Amniotic epithelial cell (primary cell): ENCODE measurements at regions not wholly inside any gene's neighbourhood (a gene's known extent, or its start where the extent isn't known, plus 50 kb on each side); places are given as distances from the start of the nearest gene placed in this dataset.
"Not testable (repeated sequence)": the region's sequence is repeated elsewhere in the genome, so short reads cannot be mapped to it uniquely, and the experiment has no call there.

Source experiments
- DNase-seq: peaks from one replicate; pipeline ENCODE4 v3.0.0-alpha.2; 2010; ENCODE audit warnings: low read depth

DNA sequence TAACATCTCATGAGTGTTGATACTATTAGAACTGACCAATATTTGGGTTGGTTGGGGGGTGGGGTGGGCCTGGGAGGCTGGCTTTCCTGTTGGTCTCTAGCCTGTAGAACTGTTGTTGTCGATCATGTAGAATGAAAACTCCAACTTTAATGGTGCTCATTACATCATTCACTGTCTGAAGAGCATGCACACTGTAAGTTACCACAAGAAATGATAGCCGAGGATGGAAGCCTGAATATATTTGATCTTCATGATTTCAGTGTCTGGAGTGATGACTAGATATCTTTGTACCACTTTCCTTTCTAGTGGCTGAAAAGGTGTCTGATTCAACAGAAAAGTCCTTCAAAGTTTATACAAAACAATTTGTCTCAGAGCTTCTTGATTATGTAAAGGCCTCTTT, 123.6 kb downstream of the XCL2 start:
- DNase-seq = peak; percentile 32

DNA sequence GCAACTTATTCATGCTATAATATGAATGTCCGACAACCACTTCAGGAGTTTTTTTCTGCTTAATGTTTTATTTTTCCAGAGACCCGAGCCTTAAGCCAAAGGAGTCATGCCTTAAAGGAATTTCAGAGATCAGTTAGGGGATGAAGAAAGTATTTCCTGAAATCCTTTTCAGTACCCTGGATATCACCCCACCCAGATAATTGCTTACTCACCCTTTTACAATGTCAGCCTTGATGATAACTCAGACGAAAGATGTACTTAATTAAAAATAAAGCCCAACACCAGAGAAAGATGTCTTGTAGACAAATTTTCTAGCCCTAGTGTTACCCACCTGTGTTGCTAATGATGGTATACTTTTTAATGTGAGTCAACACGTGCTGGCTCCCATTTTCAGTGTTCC, 124.1 kb downstream of the XCL2 start:
- peak; percentile 73 for DNase-seq

DNA sequence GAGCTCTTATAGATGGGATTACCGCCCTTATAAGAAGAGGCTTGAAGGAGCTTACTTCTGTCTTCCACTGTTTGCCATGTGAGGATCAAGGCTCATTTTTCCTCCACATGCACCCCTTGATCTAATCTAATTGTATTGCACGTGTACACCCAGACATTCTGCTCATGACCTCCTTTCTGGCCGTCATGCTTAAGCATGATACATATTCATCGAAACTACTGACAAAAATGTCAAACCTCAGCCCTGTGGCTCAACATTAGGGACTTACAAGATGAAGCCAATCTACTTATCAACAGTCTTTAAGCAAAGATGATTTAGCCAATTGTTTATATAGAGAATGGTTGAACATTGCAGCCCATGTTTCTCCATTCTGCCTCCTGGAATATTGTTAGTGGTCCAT, 127.6 kb downstream of the XCL2 start:
- DNase-seq = no peak

DNA sequence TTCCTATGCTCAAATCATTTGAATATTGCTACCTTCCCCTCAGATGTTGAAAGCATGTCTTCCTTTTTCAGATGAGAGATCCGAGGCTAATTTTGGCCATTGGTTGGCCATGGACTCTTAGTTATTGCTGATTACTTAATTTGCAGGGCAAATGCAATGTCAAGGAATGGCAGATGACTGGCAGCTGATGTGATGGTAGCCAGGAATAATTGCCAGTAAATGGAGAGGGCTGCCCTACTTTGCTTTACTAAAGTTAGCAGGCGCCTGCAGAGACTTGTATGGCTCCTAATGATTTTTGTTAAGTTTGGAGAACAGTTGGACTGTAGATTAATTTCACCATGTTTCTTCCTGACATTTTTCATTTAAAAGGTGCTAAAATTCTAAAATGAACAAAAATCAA, 128.9 kb downstream of the XCL2 start:
- no peak for DNase-seq

DNA sequence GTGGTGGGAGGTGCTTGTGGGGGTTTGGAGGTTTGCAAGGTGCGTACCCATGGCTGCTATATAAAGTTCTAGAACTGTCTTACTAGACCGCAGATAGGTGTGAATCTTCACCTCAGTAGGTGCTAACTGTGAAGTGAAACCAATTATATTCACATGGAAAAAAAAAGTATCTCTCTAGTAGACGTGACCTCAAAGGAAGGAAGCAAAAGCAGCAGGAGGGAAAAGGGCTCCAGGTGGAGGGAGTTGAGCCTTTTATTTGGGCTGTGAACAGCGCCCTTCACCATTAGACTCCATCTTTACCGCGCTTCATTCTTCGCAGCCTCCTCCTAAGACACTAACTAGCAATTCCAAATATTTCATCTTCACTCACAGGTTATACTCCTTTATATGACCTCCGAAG, 129.8 kb downstream of the TBX19 start:
- DNase-seq = no peak

DNA sequence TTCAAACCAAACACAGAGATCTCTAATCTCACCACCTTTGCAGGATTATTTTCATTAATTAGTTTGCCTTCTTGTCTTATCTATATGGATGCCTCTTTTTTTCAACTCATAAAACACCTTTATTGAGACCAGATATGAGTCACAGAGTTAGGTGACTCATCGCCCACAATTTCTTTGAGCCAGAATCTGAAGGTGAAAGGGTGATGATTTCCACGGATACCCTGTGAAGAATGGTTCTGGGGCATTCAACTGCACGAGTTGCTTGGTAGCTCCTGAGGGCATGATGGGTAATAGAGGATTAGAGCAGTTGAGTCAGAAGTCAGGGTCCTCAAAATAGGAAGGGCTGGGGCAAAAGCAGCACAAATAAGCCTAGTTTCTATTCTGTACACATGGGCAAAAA, 128.2 kb downstream of the TBX19 start:
- peak; percentile 68 for DNase-seq

DNA sequence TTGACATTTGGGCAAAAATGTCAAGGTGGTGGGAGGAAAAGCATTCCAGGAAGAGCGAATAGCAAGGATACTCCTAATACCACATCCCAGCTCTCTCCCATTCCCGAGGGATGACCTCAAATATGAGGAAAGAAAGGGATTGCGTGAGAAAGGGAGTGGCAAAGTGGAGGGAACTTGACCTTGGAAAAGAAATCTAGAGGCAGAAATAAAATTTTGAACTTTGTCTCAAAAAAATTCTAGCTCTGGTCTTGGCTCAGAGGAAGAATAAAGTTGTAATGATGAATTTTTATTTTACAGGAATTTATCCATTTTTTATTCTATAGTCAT, 127.8 kb downstream of the TBX19 start:
- peak; percentile 56 for DNase-seq

DNA sequence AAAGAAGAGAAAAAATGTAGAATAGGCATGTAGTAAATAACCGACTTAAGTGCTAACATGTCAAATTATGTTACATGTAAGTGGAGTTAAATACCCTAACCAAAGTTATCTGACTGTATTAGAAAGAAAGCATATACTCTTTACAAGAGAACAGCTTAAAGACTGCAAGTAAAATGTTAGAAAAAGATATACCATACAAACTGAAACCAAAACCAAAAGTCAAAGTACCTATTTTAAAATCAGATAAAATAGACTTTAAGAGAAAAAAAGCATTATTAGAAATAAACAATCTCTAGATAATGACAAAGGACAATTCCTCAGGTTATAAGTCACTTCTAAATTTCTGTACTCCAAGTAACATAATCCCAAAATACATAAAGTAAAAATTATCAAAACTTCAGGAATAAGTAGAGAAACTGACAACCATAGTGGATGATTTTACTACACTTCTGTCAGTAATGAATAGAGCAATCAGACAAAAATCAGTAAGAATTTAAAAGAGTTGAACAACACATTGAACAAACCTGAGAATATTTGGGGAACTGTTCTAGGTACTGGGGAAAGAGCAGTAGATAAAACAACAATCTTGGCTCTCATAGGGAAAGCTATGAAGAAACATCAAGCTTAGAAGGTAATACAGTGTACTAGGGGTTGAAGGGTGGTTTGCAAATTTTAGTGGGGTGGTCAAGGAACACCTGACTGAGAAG, 127.3 kb downstream of the TBX19 start:
- DNase-seq = no peak

DNA sequence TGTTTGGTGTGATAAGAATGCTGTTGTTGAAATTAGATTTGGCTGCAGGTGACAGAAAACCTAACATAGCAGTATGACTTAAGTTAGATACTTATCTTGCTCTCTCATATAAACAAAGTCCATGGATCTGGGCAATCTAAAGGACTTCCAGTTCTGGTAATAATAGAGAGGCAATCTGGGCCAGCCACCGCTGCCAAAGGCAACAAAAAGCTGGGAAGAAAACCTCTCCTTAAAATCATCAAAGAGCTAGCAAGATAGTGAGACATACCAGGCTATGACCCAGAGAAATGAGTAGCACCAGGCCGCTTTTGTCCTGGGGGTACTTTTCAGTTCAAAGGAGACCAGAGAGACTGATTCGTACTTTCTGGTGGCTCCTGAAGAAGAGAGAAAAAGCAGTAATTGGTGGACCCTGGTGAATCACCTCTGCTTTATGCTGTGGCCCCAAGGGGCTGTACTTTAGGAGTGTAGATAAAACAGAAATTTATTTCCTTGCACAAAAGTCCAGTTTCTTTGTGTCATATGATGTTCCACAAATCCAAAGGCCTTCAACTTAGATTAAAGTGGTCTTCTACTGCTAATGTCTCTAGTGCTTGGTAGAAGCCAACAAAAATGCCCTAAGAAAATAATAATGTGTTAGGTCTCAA, 125.4 kb downstream of the TBX19 start:
- DNase-seq = no peak

DNA sequence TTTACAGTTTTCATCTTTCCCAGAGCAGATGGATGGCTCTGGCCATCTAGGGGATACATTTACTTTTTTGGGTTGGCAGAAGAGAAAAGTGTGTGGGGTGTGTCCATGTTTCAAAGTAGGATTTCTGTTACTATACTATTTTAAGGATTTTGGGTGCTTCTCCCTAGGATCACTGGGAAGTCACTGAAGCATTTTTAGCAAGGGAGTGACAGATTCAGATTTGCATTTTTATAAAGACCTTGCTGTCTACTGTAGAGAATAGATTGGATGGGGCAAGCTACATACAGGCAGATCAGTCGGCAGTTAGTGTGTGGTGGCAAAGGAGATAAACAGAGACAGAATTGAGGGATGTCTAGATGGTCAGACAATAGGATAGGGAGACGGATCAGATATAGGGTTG, 122.5 kb downstream of the TBX19 start:
- no peak for DNase-seq

DNA sequence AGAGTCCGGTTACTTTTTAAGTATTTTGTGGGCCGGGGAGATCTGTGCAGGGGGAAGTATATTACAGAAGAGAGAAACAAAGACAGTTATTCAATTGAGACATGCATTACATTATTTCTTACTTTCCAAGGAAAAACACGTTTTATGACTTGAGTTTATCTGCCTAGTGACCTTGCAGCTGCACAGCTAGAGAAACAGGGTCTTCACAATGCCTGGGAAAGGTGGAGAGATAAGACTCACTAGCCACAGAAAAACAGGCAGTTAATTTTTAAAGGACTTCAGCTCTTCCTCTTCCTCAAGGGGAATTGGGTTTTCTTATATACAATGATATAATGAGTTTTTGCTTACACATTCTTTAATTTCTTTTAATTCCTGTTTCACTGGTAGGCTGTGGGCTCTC, 121.8 kb downstream of the TBX19 start:
- not testable (repeated sequence) for DNase-seq

DNA sequence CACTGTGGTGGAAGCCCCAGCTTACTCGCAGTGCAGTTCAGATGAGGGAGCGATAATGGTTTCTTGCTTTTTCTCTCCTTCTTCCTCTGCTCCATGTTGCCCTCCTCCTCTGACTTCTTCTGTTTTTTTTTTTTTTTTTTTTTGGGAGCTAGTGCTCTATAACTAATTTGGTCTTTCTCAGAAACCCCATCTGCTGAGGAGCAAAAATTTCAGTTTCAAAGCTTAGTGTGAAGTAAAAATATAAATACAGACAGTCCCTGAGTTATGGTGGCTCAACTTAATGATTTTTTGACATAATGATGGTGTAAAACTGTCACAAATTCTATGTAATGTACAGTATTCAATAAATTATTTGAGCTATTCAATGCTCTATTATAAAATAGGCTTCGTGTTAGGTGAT, 120.7 kb downstream of the TBX19 start:
- no peak for DNase-seq

DNA sequence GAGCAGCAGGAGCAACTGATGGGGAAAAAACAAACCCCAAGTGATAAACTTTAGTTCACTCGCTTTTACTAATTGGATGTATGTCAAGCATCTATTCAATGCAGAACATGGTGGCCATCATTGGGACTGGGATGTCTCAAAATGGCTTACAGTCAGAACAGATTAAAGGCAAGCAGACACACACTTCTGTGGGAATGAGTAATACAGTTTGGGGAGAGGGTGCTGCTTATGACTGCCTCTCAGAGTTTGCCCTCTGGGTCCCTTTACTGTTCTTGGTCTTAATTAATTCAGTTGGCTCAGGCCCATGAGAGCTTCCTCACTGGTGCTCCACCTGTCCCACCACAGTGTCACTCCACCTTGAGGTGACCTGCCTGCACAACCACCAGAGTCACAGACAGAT, 119.5 kb downstream of the TBX19 start:
- no peak for DNase-seq

DNA sequence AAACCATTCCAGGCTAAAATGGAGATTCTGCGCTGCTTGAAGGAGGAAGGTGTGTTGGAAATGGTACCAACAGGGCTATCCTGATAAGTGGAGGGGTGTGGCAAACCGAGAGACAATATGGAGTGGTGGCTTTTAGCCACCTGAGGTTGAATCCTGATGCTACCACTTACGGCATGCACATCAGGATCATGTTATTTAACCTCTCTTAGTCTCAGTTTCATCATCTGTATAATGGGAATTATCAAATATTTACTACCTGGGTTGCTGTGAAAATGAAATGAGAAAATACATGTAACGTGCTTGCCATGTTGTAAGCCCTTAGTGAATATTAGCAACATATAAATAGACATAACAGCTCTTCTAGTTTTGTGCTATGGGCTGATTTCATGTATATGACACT, 117.1 kb downstream of the TBX19 start:
- DNase-seq = no peak

DNA sequence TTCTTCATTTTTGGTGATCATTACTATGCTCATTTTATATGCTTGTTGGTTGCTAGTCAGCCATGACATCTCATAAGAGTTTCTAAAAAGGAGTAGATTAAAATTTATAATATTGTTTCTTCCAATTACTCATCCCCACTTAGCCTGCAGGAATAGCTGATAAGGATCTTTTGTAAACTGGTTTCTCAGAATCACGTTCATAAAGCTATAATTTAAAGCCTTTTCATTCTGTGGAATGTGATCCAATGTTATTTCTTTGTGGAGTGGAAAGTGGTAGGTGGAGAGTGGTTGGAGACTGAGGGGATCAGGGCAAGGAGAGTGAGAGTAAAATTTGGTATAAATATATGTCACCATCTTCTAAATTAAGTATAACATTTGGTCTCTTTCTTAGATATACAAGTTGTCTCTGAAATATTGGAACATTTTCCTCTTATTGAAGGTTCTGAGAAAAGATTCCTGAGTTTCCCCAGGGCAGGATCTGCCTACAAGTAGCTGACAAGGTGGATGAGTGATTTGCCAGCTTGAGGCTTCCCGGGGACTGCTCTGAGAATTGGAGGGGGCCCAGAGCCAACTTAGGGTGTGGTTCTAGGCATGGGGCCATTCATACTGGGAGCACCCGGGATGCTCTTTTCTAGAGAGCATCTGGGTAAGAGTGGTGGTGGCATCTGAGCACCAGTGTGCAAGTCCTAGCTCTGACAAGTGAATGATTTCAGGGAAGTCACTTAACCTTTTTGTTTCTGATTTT, 116.4 kb downstream of the TBX19 start:
- DNase-seq = no peak

DNA sequence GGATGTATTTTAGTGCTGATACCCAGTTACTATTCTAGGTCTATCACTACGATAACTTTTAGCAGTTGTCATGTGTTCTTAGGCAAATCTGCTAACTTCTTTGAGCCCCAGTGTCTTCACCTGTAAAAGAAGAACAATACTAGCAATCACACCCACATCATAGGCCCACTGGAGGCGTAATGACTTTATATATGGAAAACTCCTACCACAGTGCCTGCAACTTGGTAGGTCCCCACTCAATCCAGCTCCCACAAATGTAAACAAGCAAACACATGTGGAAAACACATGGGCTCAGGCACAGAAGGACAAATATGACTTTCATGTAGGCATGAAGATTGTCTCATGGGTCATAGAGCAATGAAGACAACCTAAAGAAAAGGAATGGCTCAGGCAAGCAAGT, 115.8 kb downstream of the TBX19 start:
- no peak for DNase-seq

DNA sequence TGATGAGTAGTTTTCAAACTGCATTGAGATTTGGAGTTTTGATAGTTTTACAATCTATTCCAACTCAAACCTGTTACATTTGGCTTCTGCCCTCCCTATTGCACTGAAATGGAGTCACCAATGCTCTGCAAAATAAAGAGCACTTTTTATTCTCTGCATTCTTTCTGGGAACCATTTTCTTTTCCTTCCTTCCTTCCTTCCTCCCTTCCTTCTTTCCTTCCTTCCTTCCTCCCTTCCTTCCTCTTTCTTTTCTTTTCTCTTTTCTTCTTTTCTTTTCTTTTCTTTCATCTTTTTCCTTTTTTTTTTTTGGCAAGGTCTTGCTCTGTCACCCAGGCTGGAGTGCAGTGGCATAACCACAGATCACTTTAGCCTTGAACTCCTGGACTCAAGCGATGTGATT, 114.2 kb downstream of the TBX19 start:
- DNase-seq = no peak

DNA sequence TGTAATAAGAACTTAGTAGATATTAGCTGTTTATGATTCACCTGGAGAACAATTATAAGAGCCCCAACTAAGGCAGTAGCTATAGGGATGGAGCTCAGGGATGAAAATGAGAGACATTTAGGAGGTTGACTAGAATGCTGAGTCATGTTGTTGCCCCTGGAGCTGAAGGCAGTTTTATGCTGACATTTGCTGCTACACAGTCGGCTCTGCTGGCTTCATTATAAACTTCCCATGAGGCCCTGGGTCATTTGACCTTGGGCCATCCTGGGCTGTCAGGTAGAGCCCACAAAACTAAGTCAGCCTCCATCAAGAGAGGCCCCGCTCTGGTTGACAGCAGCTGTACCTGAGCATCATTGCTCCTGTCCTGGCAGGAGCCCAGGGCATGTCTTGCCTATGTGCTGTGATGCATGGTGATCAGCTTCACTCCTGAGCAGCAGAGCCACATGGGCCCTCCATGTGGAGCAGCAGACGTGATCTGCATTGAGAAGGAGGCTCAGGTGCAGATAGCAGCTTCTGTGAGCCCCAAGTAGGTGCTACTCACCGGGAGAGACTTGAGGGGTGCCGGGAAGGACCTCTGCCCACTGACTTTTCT, 112.4 kb downstream of the TBX19 start:
- no peak for DNase-seq

DNA sequence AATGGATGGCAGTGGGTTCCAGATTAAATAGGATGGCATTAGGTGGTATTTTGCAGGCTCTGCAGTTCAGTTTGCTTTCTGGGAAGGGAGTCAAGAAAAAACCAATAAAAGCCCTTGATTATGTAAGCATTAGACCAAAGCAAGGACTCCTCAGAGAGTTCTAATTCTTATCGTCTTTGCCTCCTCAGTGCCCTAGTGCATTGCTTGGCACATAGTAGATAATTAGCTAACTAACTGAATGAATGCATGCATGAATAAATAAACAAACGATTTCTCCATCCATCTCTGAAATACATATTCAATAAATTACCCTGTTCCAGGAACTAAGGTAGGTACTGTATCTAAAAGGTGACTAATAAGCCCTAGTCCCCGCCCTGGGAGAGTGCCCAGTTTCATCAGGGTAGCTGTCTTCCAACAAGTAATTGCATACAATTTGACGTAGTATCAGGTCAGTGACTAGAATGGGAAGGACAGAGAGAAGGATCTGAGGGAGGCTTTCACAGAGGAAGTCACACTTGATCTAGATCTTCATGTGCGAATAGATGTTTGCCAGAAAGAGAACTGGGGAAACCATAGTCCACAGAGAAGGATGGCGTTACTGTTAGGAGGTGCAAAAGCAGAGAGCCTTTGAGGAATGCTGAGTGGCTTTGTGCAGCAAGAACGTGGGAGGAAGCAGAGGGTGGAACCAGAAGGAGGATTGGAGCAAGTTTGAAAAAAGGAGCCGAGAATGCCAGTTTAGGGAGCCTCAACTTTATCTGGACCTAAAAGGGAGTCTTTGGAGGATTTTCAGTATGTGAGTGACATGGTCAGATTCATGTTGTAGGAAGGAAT, 111.4 kb downstream of the TBX19 start:
- DNase-seq = no peak

DNA sequence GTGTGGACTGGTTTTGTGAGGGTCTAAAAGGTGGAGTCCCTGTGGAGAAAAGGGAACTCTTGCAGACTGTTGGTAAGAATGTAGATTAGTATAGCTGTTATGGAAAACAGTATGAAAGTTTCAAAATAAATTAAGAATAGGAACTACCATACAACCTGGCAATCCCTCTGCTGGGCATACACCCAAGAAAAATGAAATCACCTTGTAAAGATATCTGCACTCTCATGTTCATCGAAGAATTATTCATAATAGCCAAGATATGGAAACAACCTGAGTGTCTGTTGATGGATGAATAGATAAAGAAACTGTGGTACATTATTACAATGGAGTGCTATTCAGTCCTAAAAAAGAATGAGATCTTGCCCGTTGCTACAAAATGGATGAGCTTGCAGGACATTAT, 109.6 kb downstream of the TBX19 start:
- no peak for DNase-seq

DNA sequence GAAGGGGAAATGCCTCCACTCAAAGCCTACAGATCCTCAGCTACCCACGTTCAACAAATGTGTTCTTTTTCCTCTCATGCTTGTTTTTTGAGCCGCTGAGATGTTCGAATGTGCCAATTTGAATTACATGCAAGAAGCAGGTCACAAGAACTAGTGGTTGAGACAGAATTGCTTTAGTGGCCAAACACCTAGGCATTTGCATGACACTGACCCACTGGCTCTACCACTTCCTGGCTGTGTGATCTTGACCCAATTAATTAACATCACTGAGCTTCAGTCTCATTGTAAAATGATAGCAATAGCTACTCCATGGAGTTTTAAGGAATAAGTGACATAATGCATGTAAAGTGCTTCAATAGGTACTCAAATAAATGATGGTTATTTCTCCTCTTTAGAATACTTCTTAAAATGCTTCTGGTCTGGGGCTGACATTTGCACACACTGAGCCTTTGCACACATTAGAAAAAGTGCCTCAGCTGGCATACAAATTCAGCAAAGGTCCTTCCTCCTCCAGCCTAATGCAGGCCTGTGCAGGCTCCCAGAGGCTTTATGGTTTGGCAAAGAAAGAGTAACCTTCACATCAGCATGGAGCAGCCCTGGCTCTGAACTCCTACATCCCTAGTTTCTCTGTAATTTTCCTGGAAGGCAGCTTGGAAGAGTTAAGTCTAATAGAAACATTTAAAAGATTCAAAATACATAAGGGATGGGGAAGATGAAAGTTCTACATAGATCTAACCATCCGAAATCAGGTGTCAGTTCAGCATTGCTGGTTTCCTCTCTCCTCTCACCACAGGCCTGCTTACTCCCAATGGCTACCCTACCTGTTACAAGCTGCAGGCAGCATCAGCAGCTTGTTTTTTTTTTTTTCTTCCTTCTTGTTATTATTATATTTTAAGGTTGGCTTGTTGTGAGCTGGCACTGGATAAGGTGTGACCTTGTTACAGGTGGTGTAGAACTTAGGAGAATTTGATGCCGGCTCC, 107.4 kb downstream of the TBX19 start:
- no peak for DNase-seq
